Mammary epithelial cell (primary cell): ENCODE measurements at regions not wholly inside any gene's neighbourhood (a gene's known extent, or its start where the extent isn't known, plus 50 kb on each side); places are given as distances from the start of the nearest gene placed in this dataset.

Experiments used
- EZH2 ChIP-seq: IDR thresholded peaks from 2 replicates; pipeline ENCODE4 v1.6.1; 2012; ENCODE audit warnings: low read length, inconsistent platforms, borderline replicate concordance
- TF ChIP-seq, protein P1 (sequence below), 2 donors: IDR thresholded peaks in 1 of 2; conservative IDR thresholded peaks in 1 of 2; 2 replicates each; pipeline ENCODE4 v1.5.1; 2011 to 2012; ENCODE audit warnings: inconsistent platforms in 2 of 2, low read length in 2 of 2, mild to moderate bottlenecking in 2 of 2, control low read depth in 1 of 2, low read depth in 1 of 2; ENCODE audit not compliant: insufficient read depth in 1 of 2; ENCODE audit errors: extremely low read depth in 1 of 2

DNA sequence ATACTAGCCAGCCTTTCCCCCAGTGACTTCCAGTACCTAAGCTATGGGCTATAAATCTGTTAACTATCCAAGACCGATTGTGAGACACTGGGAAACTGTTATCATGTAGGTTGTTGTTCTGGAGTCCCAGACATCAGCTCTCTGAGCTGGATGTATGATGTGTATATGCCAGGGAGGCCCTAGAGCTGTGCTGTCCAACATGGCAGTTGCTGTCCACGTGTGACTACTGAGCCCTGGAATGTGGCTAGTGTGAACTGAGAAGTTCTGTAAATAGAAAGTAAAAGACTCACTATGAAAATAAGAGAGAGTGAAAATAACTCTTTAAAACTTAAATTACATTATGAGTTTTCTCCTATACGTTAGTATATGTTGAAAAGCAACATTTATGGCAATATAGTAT is 755.8 kb upstream of the FBXO33 start:
- TF ChIP-seq, protein P1, sequence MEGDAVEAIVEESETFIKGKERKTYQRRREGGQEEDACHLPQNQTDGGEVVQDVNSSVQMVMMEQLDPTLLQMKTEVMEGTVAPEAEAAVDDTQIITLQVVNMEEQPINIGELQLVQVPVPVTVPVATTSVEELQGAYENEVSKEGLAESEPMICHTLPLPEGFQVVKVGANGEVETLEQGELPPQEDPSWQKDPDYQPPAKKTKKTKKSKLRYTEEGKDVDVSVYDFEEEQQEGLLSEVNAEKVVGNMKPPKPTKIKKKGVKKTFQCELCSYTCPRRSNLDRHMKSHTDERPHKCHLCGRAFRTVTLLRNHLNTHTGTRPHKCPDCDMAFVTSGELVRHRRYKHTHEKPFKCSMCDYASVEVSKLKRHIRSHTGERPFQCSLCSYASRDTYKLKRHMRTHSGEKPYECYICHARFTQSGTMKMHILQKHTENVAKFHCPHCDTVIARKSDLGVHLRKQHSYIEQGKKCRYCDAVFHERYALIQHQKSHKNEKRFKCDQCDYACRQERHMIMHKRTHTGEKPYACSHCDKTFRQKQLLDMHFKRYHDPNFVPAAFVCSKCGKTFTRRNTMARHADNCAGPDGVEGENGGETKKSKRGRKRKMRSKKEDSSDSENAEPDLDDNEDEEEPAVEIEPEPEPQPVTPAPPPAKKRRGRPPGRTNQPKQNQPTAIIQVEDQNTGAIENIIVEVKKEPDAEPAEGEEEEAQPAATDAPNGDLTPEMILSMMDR (conservative IDR thresholded peaks at IDR 0.05 in 1 of 2, IDR thresholded peaks at IDR 0.05 in 1 of 2; ENCODE audit: extremely low read depth in 1 of 2, insufficient read depth in 1 of 2, low read depth in 1 of 2, low read length in 2 of 2): no peak
- TF ChIP-seq EZH2: no peak
